ENCODE measurements at regions not wholly inside any gene's neighbourhood (a gene's known extent, or its start where the extent isn't known, plus 50 kb on each side); places are given as distances from the start of the nearest gene placed in this dataset.

GRCh38 chr5:84695330-84695729 lies 310.6 kb upstream of the EDIL3 start:
- Mint-ChIP-seq H3K4me1 (peaks cover 6 to 14% of the 10 kb centered on the region in 2 experiments; a peak in 3 of 4 replicates), H3K27me3 (ENCODE audit: low read depth) (no peaks in the 10 kb centered on the region; the same call in 1 of the 2 replicates), H3K36me3 (ENCODE audit: insufficient read depth in 1 of 3, low read depth in 3 of 3) (peaks cover 20 to 30% (median 21%) of the 10 kb centered on the region in 3 experiments), H3K27ac (peak overlapping the region in 1 of 3 experiments; percentile 89; a peak in 2 of 7 replicates), H3K9me3 (peaks cover 20 to 32% of the 10 kb centered on the region in 2 experiments), H3K4me3 (no peak overlapping the region)
- Histone ChIP-seq H4K91ac (ENCODE audit: insufficient read length, low read depth, low read length) (no peak overlapping the region), H3K9ac (ENCODE audit: extremely low read depth, insufficient read length, low read length) (no peak overlapping the region), H4K20me1 (ENCODE audit: control insufficient read depth, insufficient read depth, insufficient read length) (no peaks in the 10 kb centered on the region), H3K27ac (ENCODE audit: insufficient read length, low read depth, low read length) (no peak overlapping the region), H3K9me3 (ENCODE audit: control insufficient read depth, low read depth, low read length) (no peaks in the 10 kb centered on the region), H3T11ph (ENCODE audit: low read length) (no peak overlapping the region), H2AK5ac (ENCODE audit: insufficient read length, low read length) (no peak overlapping the region), H3K4ac (ENCODE audit: low read depth, low read length) (no peak overlapping the region), H3K23ac (ENCODE audit: insufficient read length, low read depth, low read length) (no peak overlapping the region), H2BK20ac (ENCODE audit: low read depth, low read length, poor library complexity, severe bottlenecking) (no peak overlapping the region), H3K27me3 (ENCODE audit: insufficient read depth, low read length) (no peaks in the 10 kb centered on the region), H4K8ac (replicated peaks; ENCODE audit: insufficient read length, low read depth, low read length) (no peak overlapping the region), H3K79me1 (ENCODE audit: insufficient read depth, low read depth, low read length, poor library complexity, severe bottlenecking) (no peaks in the 10 kb centered on the region), H2AFZ (ENCODE audit: low read length) (peak overlapping the region; percentile 52), H2BK120ac (ENCODE audit: low read depth, low read length, poor library complexity, severe bottlenecking) (no peak overlapping the region), H2BK5ac (ENCODE audit: insufficient read length, low read length) (no peak overlapping the region), H3K79me2 (ENCODE audit: insufficient read depth, low read length) (no peaks in the 10 kb centered on the region), H3K56ac (ENCODE audit: insufficient read length, low read depth, low read length) (no peak overlapping the region), H3K18ac (ENCODE audit: insufficient read length, low read depth, low read length) (no peak overlapping the region), H4K5ac (ENCODE audit: insufficient read length, low read depth, low read length) (no peak overlapping the region), H3K4me1 (ENCODE audit: insufficient read depth, low read length) (no peaks in the 10 kb centered on the region), H3K14ac (ENCODE audit: insufficient read depth, low read length) (no peak overlapping the region), H3K4me2 (ENCODE audit: insufficient read depth, insufficient read length, low read length) (no peak overlapping the region), H2BK12ac (ENCODE audit: insufficient read length, low read depth, low read length) (no peak overlapping the region), H2BK15ac (ENCODE audit: low read depth, low read length) (no peak overlapping the region), H3K23me2 (ENCODE audit: insufficient read length, low read depth, low read length, poor library complexity, severe bottlenecking) (no peaks in the 10 kb centered on the region)
- no CpG with 5 or more reads among the region's 3 CpGs for WGBS (ENCODE audit: extremely low coverage, insufficient read length, low lambda C conversion rate)
- DNase-seq = no peak
- TF ChIP-seq CTCF (conservative IDR thresholded peaks at IDR 0.05) = no peak
